ENCODE measurements at regions not wholly inside any gene's neighbourhood (a gene's known extent, or its start where the extent isn't known, plus 50 kb on each side); places are given as distances from the start of the nearest gene placed in this dataset.

GRCh38 chr11:31895926-31896325 is 84.8 kb upstream of the PAX6 start:
- no peak for DNase-seq

DNA sequence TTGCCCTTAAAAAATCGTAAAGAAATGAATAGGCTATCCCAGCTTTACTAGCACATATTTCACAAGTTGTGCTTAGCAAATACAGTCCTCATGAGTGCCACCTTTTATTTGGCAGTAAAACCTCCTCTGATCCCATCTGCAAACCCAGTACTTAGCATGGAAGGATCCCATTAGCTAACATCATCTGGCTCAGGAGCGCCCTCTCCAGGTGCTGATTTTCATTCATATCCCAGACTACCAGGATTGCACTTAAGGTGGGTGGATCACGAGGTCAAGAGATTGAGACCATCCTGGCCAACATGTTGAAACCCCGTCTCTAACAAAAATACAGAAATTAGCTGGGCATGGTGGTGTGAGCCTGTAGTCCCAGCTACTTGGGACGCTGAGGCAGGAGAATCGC is 76.1 kb upstream of the PAX6 start:
- DNase-seq = no peak

- DNase-seq = no peak
These were observed 73.0 kb upstream of the PAX6 start for GRCh38 chr11:31884080-31884479.

DNA sequence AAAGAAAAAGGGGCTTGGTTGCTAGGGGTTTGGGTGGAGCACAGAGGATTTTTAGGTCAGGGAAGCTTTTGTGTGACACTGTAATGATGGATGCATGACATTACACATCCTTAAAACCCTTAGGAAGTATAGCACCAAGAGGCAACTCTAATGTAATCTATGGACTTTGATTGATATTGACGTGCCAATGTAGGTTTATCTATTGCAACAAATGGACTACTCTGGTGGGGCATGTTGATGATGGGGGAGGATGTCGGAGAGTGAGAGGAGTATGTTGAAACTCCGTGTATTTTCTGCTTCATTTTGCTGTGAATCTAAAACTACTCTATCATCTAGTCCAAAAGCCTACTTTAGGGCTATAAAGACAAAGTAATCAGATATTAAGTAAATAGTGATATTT is 72.3 kb upstream of the PAX6 start:
- DNase-seq = no peak

DNA sequence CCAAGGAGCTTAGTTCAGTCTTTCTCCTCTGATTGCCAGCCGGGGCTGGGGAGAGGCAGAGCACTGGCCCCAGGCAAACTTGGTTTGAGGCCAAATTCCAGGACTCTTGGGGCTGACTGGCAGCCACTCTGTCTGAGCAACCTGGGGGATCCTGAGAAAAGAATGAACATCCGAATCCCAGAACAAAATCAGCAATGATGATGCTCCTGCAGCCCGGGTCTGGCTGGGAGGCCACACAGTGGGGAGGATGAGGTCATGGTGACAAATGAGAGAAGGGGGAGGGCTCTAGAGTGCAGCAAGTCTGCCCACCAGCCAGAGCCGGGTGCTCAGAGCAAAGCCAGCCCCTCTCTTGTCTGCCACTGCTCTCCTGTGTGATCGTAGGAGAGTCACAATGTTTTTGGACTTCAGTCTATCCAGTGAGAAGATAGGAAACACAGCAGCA is 71.8 kb upstream of the PAX6 start:
- no peak for DNase-seq

DNA sequence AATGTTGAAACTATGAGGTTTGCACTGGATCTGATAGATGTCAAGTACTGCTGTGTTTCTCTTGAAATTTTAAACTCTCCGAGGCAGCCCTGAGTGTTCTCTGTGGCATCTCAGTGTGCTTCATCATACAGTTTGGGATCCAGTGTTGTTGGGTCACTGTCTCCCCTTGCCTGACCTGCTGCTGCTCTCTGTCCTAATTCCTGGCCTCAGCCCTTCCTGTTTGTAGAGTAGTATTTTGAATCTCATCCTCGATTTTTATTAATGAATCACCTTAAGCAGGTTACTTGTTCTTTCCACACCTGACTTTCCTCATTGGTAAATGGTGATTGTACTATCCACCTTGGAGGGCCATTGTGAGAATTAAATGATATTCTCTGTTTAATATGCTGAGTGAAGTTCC is 70.7 kb upstream of the PAX6 start:
- no peak for DNase-seq

GRCh38 chr11:31879681-31880080 is 68.6 kb upstream of the PAX6 start:
- no peak for DNase-seq

DNA sequence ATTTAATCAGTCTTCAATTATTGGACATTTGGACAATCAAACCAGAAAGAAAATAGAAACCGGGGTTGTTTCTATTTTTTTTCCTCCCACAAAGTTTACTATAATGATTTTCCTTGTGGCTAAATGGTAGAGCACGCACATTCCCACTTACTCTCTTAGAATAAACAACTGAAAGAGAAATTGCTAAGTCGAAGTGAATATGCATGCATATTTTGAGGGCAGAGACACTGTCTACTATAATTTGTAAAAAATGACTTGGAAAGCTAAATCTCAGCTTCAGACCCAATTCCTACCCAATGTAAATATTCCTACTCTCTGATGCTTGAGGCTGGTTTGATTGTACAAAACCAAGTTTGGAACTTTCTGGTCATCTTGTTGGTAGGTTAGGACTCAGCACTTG is 66.7 kb upstream of the PAX6 start:
- no peak for DNase-seq

DNA sequence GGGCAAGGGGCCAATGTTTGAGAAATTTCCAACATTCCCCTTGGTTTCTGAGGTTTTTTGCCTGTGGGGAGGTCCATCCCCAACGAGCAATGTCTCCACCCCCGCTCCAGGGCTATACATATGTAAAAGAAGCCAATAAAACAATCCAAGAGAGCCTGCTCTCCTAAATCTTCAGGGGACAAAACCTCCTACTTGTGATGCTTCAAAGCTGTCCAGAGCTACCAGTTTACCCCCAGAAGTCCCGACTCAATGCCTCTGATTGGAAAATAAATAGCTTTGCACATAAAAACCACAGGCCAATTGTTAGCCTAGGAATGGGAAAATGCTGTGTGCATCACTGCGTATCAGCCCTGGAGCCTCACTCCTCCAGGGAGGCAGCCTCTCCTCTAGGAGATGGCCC is 66.0 kb upstream of the PAX6 start:
- no peak for DNase-seq

DNA sequence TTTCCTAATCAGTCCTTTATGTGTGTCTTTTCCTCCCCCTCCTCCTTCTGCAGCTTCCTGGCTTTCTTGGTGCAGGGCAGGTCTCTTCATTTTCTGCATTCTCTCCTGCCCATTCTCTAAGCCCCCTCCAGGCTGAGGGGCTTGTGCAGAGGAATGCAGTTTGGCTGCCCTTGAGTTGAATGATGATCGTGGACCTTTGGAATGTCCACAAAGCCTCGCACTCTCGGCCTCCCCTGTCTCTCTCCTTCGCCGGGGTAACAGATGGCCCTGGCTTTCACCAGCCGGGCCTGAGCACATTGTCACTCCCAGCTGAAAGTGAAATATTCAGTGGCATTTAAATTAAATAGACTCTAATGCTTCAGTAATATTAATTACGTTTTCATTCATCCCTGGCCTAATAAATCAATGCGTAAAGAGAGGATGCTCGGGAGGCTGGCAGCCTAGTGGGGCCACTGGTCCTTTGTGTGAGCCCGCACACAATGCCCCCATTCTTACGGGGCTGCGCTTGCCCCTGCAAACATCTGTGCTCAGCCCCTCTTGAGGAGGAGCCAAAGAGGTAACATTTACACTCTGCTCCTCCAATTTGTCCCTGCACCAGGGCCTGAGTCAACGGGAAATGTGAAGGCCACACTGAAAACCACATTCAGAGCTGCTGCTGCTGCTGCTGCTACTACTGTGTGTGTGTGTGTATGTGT is 64.9 kb upstream of the PAX6 start:
- no peak for DNase-seq

- DNase-seq = no peak
These were observed 63.6 kb upstream of the PAX6 start for GRCh38 chr11:31874631-31875191.

DNA sequence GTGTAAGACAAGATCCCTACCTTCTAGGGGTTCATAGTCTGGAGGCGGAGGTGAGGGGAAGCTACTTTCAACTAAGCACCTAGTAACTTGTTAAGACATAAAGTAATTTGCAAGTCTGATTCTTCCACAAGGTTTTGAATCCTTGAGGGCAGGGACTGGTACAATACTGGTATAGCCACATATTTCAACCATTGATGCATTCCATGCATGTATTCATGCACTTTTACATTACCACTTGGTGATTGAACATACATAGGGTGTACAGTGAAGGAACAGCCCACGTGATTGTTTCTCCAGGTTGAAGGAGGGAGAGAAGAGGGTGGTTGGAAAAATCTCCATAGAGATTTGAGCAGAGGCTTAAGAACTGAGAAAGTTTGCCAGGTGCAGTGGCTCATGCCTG is 62.0 kb upstream of the PAX6 start:
- DNase-seq = no peak

DNA sequence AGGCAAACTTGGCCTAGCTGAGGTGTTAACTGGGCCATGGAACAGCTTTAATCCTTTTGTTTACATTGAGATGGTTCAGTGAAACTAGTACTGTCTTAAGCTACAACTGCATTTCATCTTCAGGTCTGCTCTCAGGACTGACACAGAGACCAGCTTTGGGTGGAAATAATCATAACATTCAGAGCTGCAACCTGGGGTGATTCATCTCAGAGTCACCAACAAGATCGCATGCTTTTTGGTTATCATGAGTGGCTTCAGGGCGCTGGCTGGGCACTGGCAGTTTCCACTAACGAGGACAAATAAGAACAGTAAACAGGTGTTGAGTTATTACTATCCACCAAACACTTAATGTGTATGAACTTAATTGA is 60.9 kb upstream of the PAX6 start:
- no peak for DNase-seq

- no peak for DNase-seq
These were observed 60.4 kb upstream of the PAX6 start for GRCh38 chr11:31871310-31872075.

DNA sequence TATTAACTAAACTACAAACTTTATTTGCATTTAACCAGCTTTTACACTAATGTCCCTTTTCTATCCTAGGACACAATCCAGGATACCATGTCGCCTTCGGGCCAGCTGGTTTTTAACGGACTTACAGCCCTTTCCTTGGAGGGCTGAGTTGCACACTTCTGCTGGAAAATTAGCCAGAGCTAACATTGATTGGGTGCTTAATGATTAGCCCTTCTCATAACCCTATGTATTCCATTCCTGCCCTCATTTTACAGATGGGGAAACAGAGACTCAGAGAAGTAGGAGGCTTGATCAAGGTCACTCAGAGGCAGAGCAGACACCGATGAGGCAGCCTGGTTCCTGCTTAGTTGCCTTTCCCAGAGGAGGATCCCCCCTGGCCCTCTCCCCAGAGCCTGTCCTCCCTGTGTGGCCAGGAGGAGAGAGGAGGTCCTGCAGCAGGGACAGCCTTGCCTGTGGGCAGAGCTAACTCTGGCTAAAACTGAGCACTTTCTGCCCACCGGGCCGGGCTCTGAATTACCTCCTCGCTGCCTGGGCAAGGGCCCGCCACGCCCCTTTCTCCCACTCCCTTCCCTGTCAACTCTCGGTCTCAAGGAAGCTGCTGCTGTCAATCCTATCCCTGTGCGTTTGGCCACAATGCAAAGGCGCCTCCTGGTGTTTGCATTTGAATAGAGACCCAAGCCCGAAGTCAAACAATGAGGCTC is 59.6 kb upstream of the PAX6 start:
- DNase-seq = peak; percentile 53

- DNase-seq = no peak
These were observed 58.9 kb upstream of the PAX6 start for GRCh38 chr11:31869986-31870385.

DNA sequence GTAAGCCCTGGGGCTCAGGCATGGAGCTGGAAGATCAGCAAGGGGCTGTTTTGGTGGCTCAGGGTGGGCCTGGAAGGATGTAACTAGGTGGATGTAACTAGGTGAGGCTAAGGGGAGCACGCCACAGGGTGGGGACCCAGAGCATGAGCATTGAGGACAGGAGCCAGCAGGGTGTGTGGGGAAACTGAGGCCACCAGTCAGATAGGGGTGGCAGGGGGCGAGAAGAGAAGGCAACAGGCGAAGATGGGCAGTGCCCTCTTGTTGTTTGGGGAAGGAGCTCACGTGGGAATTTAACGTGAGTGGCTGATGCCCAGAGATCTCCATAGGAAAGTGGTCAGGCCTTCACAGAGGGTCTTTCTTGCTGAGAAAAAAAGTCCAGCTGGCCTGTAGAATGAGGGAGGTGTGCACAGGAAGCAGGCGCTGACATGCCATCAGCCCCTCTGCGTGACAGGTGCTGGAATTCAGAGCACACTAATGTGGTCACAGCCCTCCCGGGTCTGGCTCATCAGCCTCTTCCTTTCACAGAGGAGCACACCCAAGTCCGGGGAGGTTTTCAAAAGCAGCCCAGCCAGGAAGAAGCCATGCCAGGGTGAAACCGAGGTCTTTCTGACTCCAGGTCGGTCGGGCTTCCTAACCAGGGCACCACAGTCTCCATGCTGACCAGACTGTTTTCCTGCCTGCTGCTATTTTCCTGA is 54.6 kb upstream of the PAX6 start:
- DNase-seq = no peak

- DNase-seq = no peak
These were observed 52.2 kb upstream of the PAX6 start for GRCh38 chr11:31863170-31863832.

DNA sequence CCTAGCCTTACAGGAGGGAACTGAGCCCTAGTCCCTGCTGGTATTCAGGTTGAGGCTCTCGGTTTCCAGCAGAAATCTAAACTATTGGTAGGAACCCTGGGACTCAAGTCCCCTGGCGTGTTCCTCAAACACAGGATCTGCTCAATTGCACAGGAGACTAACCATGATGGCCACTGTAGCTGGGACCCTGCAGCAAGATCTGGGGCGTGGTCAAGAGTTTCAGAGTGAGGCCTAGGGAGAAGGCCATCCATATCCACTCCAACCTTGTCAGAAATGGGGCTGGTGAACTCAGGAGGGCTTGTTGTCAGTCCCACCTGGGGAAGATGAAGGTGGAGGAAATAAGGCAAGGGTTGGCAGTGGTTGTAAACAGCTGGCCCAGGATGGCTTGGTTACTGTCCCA is 49.9 kb upstream of the PAX6 start:
- no peak for DNase-seq
